ENCODE measurements at regions not wholly inside any gene's neighbourhood (a gene's known extent, or its start where the extent isn't known, plus 50 kb on each side); places are given as distances from the start of the nearest gene placed in this dataset.

DNA sequence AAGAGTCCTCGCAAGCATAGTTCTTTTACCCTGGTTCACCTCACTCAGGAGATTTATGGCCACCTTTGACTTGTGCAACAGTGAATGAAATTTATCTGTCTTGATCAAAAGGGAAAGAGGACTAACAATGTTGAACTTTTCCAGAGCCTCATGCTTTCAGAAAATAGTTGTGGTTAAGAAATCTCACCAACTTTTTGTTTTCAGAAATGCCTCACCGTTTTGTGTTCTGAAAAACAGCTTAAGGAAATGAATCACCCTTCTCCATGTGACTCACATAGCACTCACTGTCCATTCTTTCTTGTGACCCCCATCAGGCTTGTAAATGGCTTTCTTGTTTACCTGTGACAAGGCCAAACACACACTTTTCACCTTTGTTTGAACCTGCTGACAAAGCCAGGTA is 148.6 kb upstream of the FAM3C start (continued):
- TF ChIP-seq, protein P1, sequence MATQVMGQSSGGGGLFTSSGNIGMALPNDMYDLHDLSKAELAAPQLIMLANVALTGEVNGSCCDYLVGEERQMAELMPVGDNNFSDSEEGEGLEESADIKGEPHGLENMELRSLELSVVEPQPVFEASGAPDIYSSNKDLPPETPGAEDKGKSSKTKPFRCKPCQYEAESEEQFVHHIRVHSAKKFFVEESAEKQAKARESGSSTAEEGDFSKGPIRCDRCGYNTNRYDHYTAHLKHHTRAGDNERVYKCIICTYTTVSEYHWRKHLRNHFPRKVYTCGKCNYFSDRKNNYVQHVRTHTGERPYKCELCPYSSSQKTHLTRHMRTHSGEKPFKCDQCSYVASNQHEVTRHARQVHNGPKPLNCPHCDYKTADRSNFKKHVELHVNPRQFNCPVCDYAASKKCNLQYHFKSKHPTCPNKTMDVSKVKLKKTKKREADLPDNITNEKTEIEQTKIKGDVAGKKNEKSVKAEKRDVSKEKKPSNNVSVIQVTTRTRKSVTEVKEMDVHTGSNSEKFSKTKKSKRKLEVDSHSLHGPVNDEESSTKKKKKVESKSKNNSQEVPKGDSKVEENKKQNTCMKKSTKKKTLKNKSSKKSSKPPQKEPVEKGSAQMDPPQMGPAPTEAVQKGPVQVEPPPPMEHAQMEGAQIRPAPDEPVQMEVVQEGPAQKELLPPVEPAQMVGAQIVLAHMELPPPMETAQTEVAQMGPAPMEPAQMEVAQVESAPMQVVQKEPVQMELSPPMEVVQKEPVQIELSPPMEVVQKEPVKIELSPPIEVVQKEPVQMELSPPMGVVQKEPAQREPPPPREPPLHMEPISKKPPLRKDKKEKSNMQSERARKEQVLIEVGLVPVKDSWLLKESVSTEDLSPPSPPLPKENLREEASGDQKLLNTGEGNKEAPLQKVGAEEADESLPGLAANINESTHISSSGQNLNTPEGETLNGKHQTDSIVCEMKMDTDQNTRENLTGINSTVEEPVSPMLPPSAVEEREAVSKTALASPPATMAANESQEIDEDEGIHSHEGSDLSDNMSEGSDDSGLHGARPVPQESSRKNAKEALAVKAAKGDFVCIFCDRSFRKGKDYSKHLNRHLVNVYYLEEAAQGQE (IDR thresholded peaks at IDR 0.05; ENCODE audit: low read depth), result no peak
- peak; percentile 100 for TF ChIP-seq FOSL1 (IDR thresholded peaks at IDR 0.05; ENCODE audit: low read depth)
- TF ChIP-seq SRF (IDR thresholded peaks at IDR 0.05; ENCODE audit: low read depth), result peak; percentile 92
- TF ChIP-seq, protein P2, sequence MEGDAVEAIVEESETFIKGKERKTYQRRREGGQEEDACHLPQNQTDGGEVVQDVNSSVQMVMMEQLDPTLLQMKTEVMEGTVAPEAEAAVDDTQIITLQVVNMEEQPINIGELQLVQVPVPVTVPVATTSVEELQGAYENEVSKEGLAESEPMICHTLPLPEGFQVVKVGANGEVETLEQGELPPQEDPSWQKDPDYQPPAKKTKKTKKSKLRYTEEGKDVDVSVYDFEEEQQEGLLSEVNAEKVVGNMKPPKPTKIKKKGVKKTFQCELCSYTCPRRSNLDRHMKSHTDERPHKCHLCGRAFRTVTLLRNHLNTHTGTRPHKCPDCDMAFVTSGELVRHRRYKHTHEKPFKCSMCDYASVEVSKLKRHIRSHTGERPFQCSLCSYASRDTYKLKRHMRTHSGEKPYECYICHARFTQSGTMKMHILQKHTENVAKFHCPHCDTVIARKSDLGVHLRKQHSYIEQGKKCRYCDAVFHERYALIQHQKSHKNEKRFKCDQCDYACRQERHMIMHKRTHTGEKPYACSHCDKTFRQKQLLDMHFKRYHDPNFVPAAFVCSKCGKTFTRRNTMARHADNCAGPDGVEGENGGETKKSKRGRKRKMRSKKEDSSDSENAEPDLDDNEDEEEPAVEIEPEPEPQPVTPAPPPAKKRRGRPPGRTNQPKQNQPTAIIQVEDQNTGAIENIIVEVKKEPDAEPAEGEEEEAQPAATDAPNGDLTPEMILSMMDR (IDR thresholded peaks at IDR 0.05 in 2 of 3, conservative IDR thresholded peaks at IDR 0.05 in 1 of 3; ENCODE audit: borderline replicate concordance in 1 of 3, insufficient read depth in 1 of 3, low read depth in 2 of 3, low read length in 2 of 3), result no peak
- TF ChIP-seq SP1 (IDR thresholded peaks at IDR 0.05; ENCODE audit: low read depth), result peak; percentile 100
- no peak for TF ChIP-seq EZH2phosphoT487 (IDR thresholded peaks at IDR 0.05; ENCODE audit: borderline replicate concordance)
- TF ChIP-seq, protein P3, sequence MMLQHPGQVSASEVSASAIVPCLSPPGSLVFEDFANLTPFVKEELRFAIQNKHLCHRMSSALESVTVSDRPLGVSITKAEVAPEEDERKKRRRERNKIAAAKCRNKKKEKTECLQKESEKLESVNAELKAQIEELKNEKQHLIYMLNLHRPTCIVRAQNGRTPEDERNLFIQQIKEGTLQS (IDR thresholded peaks at IDR 0.05), result peak; percentile 51; the same call in 1 of the 2 replicates
- TF ChIP-seq ZFX (IDR thresholded peaks at IDR 0.05), result no peak
- TF ChIP-seq POLR2AphosphoS5 (IDR thresholded peaks at IDR 0.05; ENCODE audit: low read depth, low read length), result peak; percentile 76
- TF ChIP-seq RAD21 (IDR thresholded peaks at IDR 0.05; ENCODE audit: low read depth), result peak; percentile 47
- no peak for TF ChIP-seq EZH2 (IDR thresholded peaks at IDR 0.05)
- no peak; the same call in 1 of the 2 replicates for TF ChIP-seq ELF1 (IDR thresholded peaks at IDR 0.05; ENCODE audit: borderline replicate concordance, low read depth)
